ENCODE measurements at regions not wholly inside any gene's neighbourhood (a gene's known extent, or its start where the extent isn't known, plus 50 kb on each side); places are given as distances from the start of the nearest gene placed in this dataset.

- no peak for TF ChIP-seq GATA2 (IDR thresholded peaks at IDR 0.05; ENCODE audit: low read depth, low read length)
- no peak for TF ChIP-seq GATA3 (IDR thresholded peaks at IDR 0.05; ENCODE audit: low read depth, low read length)
Measured at GRCh38 chr18:45384137-45384961, 230.9 kb upstream of the SLC14A2 start.
